Activated naive CD8-positive, alpha-beta T cell treated with anti-CD3 and anti-CD28 coated beads, Interleukin-2, amount 50 U/mL, for 16 hours (primary cell): ENCODE measurements at regions not wholly inside any gene's neighbourhood (a gene's known extent, or its start where the extent isn't known, plus 50 kb on each side); places are given as distances from the start of the nearest gene placed in this dataset.
"Not testable (repeated sequence)": the region's sequence is repeated elsewhere in the genome, so short reads cannot be mapped to it uniquely, and the experiment has no call there.

Experiments used
- DNase-seq: peaks from one replicate; pipeline ENCODE4 v3.0.0-alpha.2; 2020; ENCODE audit warnings: low read depth, low spot score

- no peak for DNase-seq
These were observed 95.4 kb upstream of the MAML3 start for GRCh38 chr4:140249351-140249750.

- DNase-seq, result no peak
These were observed 93.3 kb upstream of the MAML3 start for GRCh38 chr4:140247237-140247636.

GRCh38 chr4:140246216-140246615, 92.2 kb upstream of the MAML3 start:
- DNase-seq, result no peak

GRCh38 chr4:140244328-140244727, 90.3 kb upstream of the MAML3 start:
- no peak for DNase-seq

GRCh38 chr4:140243278-140243753, 89.3 kb upstream of the MAML3 start:
- DNase-seq, result no peak

GRCh38 chr4:140242357-140243277, 88.6 kb upstream of the MAML3 start:
- DNase-seq, result no peak

GRCh38 chr4:140240237-140240636, 86.3 kb upstream of the MAML3 start:
- DNase-seq, result no peak

GRCh38 chr4:140239311-140239710, 85.3 kb upstream of the MAML3 start:
- no peak for DNase-seq

- DNase-seq, result no peak
These were observed 84.5 kb upstream of the MAML3 start for GRCh38 chr4:140238351-140239056.

GRCh38 chr4:140237616-140238350, 83.8 kb upstream of the MAML3 start:
- no peak for DNase-seq

GRCh38 chr4:140236654-140237169, 82.7 kb upstream of the MAML3 start:
- no peak for DNase-seq

GRCh38 chr4:140234697-140235060, 80.7 kb upstream of the MAML3 start:
- no peak for DNase-seq

GRCh38 chr4:140233791-140234696, 80.1 kb upstream of the MAML3 start:
- no peak for DNase-seq

GRCh38 chr4:140229881-140230280, 75.9 kb upstream of the MAML3 start:
- no peak for DNase-seq

GRCh38 chr4:140227286-140227685, 73.3 kb upstream of the MAML3 start:
- DNase-seq, result no peak

- DNase-seq, result no peak
These were observed 69.2 kb upstream of the MAML3 start for GRCh38 chr4:140223056-140223810.

GRCh38 chr4:140222171-140222570, 68.2 kb upstream of the MAML3 start:
- DNase-seq, result no peak

- DNase-seq, result no peak
These were observed 66.1 kb upstream of the MAML3 start for GRCh38 chr4:140220058-140220457.

- no peak for DNase-seq
These were observed 65.6 kb upstream of the MAML3 start for GRCh38 chr4:140219567-140219966.

- DNase-seq, result not testable (repeated sequence)
These were observed 65.1 kb upstream of the MAML3 start for GRCh38 chr4:140219070-140219469.
